DND-41 (cell line): ENCODE measurements at regions not wholly inside any gene's neighbourhood (a gene's known extent, or its start where the extent isn't known, plus 50 kb on each side); places are given as distances from the start of the nearest gene placed in this dataset.
"Not testable (repeated sequence)": the region's sequence is repeated elsewhere in the genome, so short reads cannot be mapped to it uniquely, and the experiment has no call there.

Experiments used
- ATAC-seq: fragments of 200-7000 bp; cut with Tn5 transposase; 3 replicates; pipeline ENCODE4 v1.9.1; 2021; ENCODE audit warnings: low read depth; ENCODE audit not compliant: insufficient read depth
- DNase-seq: peaks from one replicate; pipeline ENCODE4 v3.0.0-alpha.2; 2020
- H2AFZ ChIP-seq: 2 replicates; pipeline ENCODE4 v1.6.0; 2012; ENCODE audit warnings: low read depth, low read length
- H3K27ac ChIP-seq: 2 replicates; pipeline ENCODE4 v1.5.1; 2012; ENCODE audit warnings: low read length, inconsistent platforms
- H3K27me3 ChIP-seq: fragments of 200-600 bp; sonication (generic); 2 replicates; pipeline ENCODE4 v1.6.0; 2012; ENCODE audit warnings: low read length, mild to moderate bottlenecking, inconsistent platforms; ENCODE audit not compliant: insufficient read depth, poor library complexity
- H3K36me3 ChIP-seq: 2 replicates; pipeline ENCODE4 v1.5.1; 2012; ENCODE audit warnings: low read length, inconsistent platforms; ENCODE audit not compliant: insufficient read depth
- H3K4me1 ChIP-seq: 2 replicates; pipeline ENCODE4 v1.5.1; 2012; ENCODE audit warnings: mild to moderate bottlenecking, low read length; ENCODE audit not compliant: insufficient read depth
- H3K4me2 ChIP-seq: 2 replicates; pipeline ENCODE4 v1.6.0; 2012; ENCODE audit warnings: mild to moderate bottlenecking, moderate library complexity, low read length, inconsistent platforms; ENCODE audit not compliant: insufficient read depth
- H3K4me3 ChIP-seq, 2 experiments: fragments of 200-600 bp in 1 of 2; shearing (Covaris generic) in 1 of 2; 2 replicates each; pipeline ENCODE4 v1.5.1; 2012 to 2016; ENCODE audit warnings: inconsistent platforms in 2 of 2, low read length in 2 of 2, mild to moderate bottlenecking in 2 of 2, low read depth in 1 of 2, moderate library complexity in 1 of 2
- H3K79me2 ChIP-seq: 2 replicates; pipeline ENCODE4 v1.6.0; 2012; ENCODE audit warnings: low read length, inconsistent platforms; ENCODE audit not compliant: insufficient read depth
- H3K9ac ChIP-seq: 2 replicates; pipeline ENCODE4 v1.6.0; 2012; ENCODE audit warnings: low read depth, mild to moderate bottlenecking, inconsistent platforms, low read length, moderate library complexity
- H3K9me3 ChIP-seq: 2 replicates; pipeline ENCODE4 v1.5.1; 2012; ENCODE audit warnings: low read length, moderate library complexity, mild to moderate bottlenecking, inconsistent platforms; ENCODE audit not compliant: insufficient read depth, severe bottlenecking
- H4K20me1 ChIP-seq: 2 replicates; pipeline ENCODE4 v1.6.0; 2012; ENCODE audit warnings: low read length; ENCODE audit not compliant: insufficient read depth
- CTCF ChIP-seq: IDR thresholded peaks from 2 replicates; pipeline ENCODE4 v1.5.1; 2012; ENCODE audit warnings: borderline replicate concordance, low read length, moderate library complexity, mild to moderate bottlenecking; ENCODE audit not compliant: poor library complexity, severe bottlenecking; ENCODE audit errors: extremely low read depth
- EZH2 ChIP-seq: IDR thresholded peaks from 3 replicates; pipeline ENCODE4 v1.6.1; 2012; ENCODE audit warnings: borderline replicate concordance, low read depth, mild to moderate bottlenecking, moderate library complexity, low read length, inconsistent platforms; ENCODE audit not compliant: severe bottlenecking

- DNase-seq (no peak), ATAC-seq (no peak)
- Histone ChIP-seq H3K4me1 (no peaks in the 10 kb centered on the region), H4K20me1 (no peaks in the 10 kb centered on the region), H2AFZ (no peak overlapping the region), H3K27me3 (no peaks in the 10 kb centered on the region), H3K4me2 (no peak overlapping the region), H3K9ac (no peak overlapping the region), H3K4me3 (no peak overlapping the region), H3K36me3 (no peaks in the 10 kb centered on the region), H3K79me2 (no peaks in the 10 kb centered on the region), H3K27ac (no peak overlapping the region), H3K9me3 (peaks cover 3% of the 10 kb centered on the region)
- TF ChIP-seq CTCF (no peak), EZH2 (no peak)
Measured at GRCh38 chr18:4691836-4692235, 236.7 kb upstream of the DLGAP1 start.

- H3K4me3 ChIP-seq, H4K20me1 ChIP-seq, H3K27me3 ChIP-seq, H3K27ac ChIP-seq, H3K9me3 ChIP-seq, H3K4me1 ChIP-seq, ATAC-seq, DNase-seq, H3K79me2 ChIP-seq, H3K9ac ChIP-seq, H3K4me2 ChIP-seq, H2AFZ ChIP-seq, H3K36me3 ChIP-seq: not testable (repeated sequence)
Measured at GRCh38 chr18:4678685-4679084, 223.6 kb upstream of the DLGAP1 start.

- TF ChIP-seq CTCF (no peak), EZH2 (no peak)
- no peak for ATAC-seq
Measured at GRCh38 chr18:4677006-4677405, 221.9 kb upstream of the DLGAP1 start.

GRCh38 chr18:4672162-4672561, 217.1 kb upstream of the DLGAP1 start:
- H3K27me3 ChIP-seq = no peaks in the 10 kb centered on the region
- H3K4me1 ChIP-seq = no peaks in the 10 kb centered on the region
- no peak for DNase-seq
- H3K4me2 ChIP-seq = no peak overlapping the region
- H3K79me2 ChIP-seq = no peaks in the 10 kb centered on the region
- peaks cover 12% of the 10 kb centered on the region for H3K9me3 ChIP-seq
- no peak overlapping the region for H3K4me3 ChIP-seq
- no peaks in the 10 kb centered on the region for H4K20me1 ChIP-seq
- H3K27ac ChIP-seq = no peak overlapping the region
- no peak overlapping the region for H2AFZ ChIP-seq
- no peak overlapping the region for H3K9ac ChIP-seq
- H3K36me3 ChIP-seq = no peaks in the 10 kb centered on the region
- ATAC-seq = no peak
- TF ChIP-seq EZH2 (no peak), CTCF (no peak)

More at GRCh38 chr18:4677006-4677405, 221.9 kb upstream of the DLGAP1 start:
- H3K27me3 ChIP-seq = no peaks in the 10 kb centered on the region
- H3K4me1 ChIP-seq = no peaks in the 10 kb centered on the region
- H3K4me2 ChIP-seq = no peak overlapping the region
- no peaks in the 10 kb centered on the region for H4K20me1 ChIP-seq
- H3K27ac ChIP-seq = no peak overlapping the region
- H3K9ac ChIP-seq = no peak overlapping the region
- no peaks in the 10 kb centered on the region for H3K9me3 ChIP-seq
- no peak overlapping the region for H3K4me3 ChIP-seq
- no peaks in the 10 kb centered on the region for H3K36me3 ChIP-seq
- DNase-seq = no peak
- no peaks in the 10 kb centered on the region for H3K79me2 ChIP-seq
- H2AFZ ChIP-seq = no peak overlapping the region
